ENCODE measurements at regions not wholly inside any gene's neighbourhood (a gene's known extent, or its start where the extent isn't known, plus 50 kb on each side); places are given as distances from the start of the nearest gene placed in this dataset.

GRCh38 chr13:39259371-39260140 is 221.3 kb downstream of the NHLRC3 start:
- H3K27ac Mint-ChIP-seq = no peak overlapping the region
- DNase-seq (no peak), ATAC-seq (peak; percentile 59)
- no peak overlapping the region for H3K4me3 Mint-ChIP-seq
- peaks cover 9% of the 10 kb centered on the region for H3K27me3 Mint-ChIP-seq
- no peaks in the 10 kb centered on the region for H3K36me3 Mint-ChIP-seq (ENCODE audit: low read depth)
- peaks cover 2% of the 10 kb centered on the region for H3K4me1 Mint-ChIP-seq
- no peaks in the 10 kb centered on the region for H3K9me3 ChIP-seq (ENCODE audit: control insufficient read depth, low read length, poor library complexity, severe bottlenecking)

DNA sequence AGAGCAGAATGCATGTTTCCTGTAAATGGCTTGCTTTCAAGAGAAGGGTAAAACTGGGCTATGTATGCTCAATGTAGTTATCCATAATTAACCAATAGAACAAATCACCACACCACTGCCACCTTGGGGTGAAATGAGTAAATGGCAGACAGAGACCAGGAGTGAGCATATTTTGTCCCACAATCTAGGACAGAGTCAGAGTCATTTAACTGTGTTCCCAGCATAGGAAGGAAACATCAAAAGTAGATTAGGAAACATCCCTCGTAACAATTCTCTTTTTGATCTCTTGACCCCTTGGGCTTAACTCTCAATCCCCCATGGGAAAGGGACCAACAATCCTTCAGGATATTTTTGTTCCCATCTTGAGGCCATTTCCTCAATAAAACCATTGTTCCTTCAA is 224.8 kb downstream of the NHLRC3 start:
- ATAC-seq = peak; percentile 54
- Mint-ChIP-seq H3K4me3 (no peak overlapping the region), H3K36me3 (ENCODE audit: low read depth) (no peaks in the 10 kb centered on the region), H3K4me1 (peaks cover 2% of the 10 kb centered on the region), H3K27me3 (peaks cover 19% of the 10 kb centered on the region), H3K27ac (no peak overlapping the region)
- H3K9me3 ChIP-seq (ENCODE audit: control insufficient read depth, low read length, poor library complexity, severe bottlenecking) = no peaks in the 10 kb centered on the region
- no peak for DNase-seq

DNA sequence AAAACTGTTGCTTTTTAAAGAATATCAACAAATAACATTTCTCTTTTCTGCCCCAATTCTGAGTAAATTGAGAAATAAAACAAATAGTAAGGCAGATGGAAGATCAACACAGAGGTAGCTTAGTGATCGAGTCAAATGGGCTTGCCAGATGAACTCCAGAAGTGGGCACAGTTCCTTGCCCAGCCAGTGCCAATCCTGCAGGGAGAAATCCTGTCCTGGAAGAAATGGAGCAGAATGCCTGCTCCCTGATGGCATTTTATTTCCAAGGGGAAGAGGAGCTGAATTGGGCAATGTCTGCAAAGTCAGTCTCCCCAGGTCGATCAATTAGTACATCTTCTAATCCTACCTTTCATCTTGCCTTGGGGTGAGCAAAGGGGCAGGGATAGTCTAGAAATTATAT is 225.3 kb downstream of the NHLRC3 start:
- peaks cover 2% of the 10 kb centered on the region for H3K4me1 Mint-ChIP-seq
- H3K4me3 Mint-ChIP-seq = no peak overlapping the region
- no peaks in the 10 kb centered on the region for H3K9me3 ChIP-seq (ENCODE audit: control insufficient read depth, low read length, poor library complexity, severe bottlenecking)
- DNase-seq = no peak
- peaks cover 24% of the 10 kb centered on the region for H3K27me3 Mint-ChIP-seq
- ATAC-seq = no peak
- H3K36me3 Mint-ChIP-seq (ENCODE audit: low read depth) = no peaks in the 10 kb centered on the region
- H3K27ac Mint-ChIP-seq = no peak overlapping the region

DNA sequence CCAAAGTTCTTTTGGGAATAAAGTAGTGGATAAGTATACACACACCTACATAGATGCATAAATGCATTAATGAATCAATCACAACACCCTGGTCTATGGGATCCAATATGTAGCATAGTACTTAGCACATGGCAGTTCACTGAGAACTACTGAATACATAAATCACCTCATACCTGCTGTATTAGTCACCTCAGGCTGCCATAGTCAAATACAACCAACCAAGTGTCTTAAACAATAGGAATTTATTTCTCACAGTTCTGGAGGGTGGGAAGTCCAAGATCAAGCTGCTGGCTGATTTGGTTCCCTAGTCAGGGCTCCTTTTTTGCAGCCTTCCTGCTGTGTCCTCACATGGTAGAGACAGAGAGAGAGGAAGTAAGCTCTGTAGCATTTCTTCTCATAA is 228.2 kb downstream of the NHLRC3 start:
- Mint-ChIP-seq H3K27ac (no peak overlapping the region), H3K27me3 (peaks cover 32% of the 10 kb centered on the region), H3K4me3 (no peak overlapping the region), H3K36me3 (ENCODE audit: low read depth) (no peaks in the 10 kb centered on the region), H3K4me1 (peaks cover 2% of the 10 kb centered on the region)
- no peak for DNase-seq
- no peaks in the 10 kb centered on the region for H3K9me3 ChIP-seq (ENCODE audit: control insufficient read depth, low read length, poor library complexity, severe bottlenecking)
- no peak for ATAC-seq

GRCh38 chr13:39268398-39268797 is 230.1 kb downstream of the NHLRC3 start:
- H3K4me1 Mint-ChIP-seq = no peaks in the 10 kb centered on the region
- H3K4me3 Mint-ChIP-seq = no peak overlapping the region
- H3K36me3 Mint-ChIP-seq (ENCODE audit: low read depth) = no peaks in the 10 kb centered on the region
- no peak for DNase-seq
- ATAC-seq = no peak
- H3K9me3 ChIP-seq (ENCODE audit: control insufficient read depth, low read length, poor library complexity, severe bottlenecking) = no peaks in the 10 kb centered on the region
- no peak overlapping the region for H3K27ac Mint-ChIP-seq
- peaks cover 28% of the 10 kb centered on the region for H3K27me3 Mint-ChIP-seq

- Mint-ChIP-seq H3K4me3 (no peak overlapping the region), H3K27me3 (peaks cover 27% of the 10 kb centered on the region), H3K27ac (no peak overlapping the region), H3K4me1 (no peaks in the 10 kb centered on the region), H3K36me3 (ENCODE audit: low read depth) (no peaks in the 10 kb centered on the region)
- no peaks in the 10 kb centered on the region for H3K9me3 ChIP-seq (ENCODE audit: control insufficient read depth, low read length, poor library complexity, severe bottlenecking)
- ATAC-seq (no peak), DNase-seq (no peak)
Measured at GRCh38 chr13:39269004-39269403, 230.7 kb downstream of the NHLRC3 start.

- ATAC-seq (no peak), DNase-seq (no peak)
- H3K27me3 Mint-ChIP-seq = peaks cover 24% of the 10 kb centered on the region
- H3K36me3 Mint-ChIP-seq (ENCODE audit: low read depth) = no peaks in the 10 kb centered on the region
- H3K4me1 Mint-ChIP-seq = no peaks in the 10 kb centered on the region
- H3K4me3 Mint-ChIP-seq = no peak overlapping the region
- H3K9me3 ChIP-seq (ENCODE audit: control insufficient read depth, low read length, poor library complexity, severe bottlenecking) = no peaks in the 10 kb centered on the region
- H3K27ac Mint-ChIP-seq = no peak overlapping the region
Measured at GRCh38 chr13:39269411-39269810, 231.2 kb downstream of the NHLRC3 start.

- ATAC-seq (no peak), DNase-seq (no peak)
- Mint-ChIP-seq H3K27ac (no peak overlapping the region), H3K27me3 (peaks cover 27% of the 10 kb centered on the region), H3K36me3 (ENCODE audit: low read depth) (no peaks in the 10 kb centered on the region), H3K4me1 (no peaks in the 10 kb centered on the region), H3K4me3 (no peak overlapping the region)
- H3K9me3 ChIP-seq (ENCODE audit: control insufficient read depth, low read length, poor library complexity, severe bottlenecking) = no peaks in the 10 kb centered on the region
Measured at GRCh38 chr13:39272994-39273393, 234.7 kb downstream of the NHLRC3 start.

- no peaks in the 10 kb centered on the region for H3K36me3 Mint-ChIP-seq (ENCODE audit: low read depth)
- no peak overlapping the region for H3K4me3 Mint-ChIP-seq
- no peak overlapping the region for H3K27ac Mint-ChIP-seq
- no peaks in the 10 kb centered on the region for H3K9me3 ChIP-seq (ENCODE audit: control insufficient read depth, low read length, poor library complexity, severe bottlenecking)
- H3K27me3 Mint-ChIP-seq = peaks cover 19% of the 10 kb centered on the region
- H3K4me1 Mint-ChIP-seq = no peaks in the 10 kb centered on the region
- DNase-seq = no peak
- no peak for ATAC-seq
Measured at GRCh38 chr13:39273953-39274738, 235.9 kb downstream of the NHLRC3 start.

- no peaks in the 10 kb centered on the region for H3K4me1 Mint-ChIP-seq
- H3K9me3 ChIP-seq (ENCODE audit: control insufficient read depth, low read length, poor library complexity, severe bottlenecking) = no peaks in the 10 kb centered on the region
Measured at GRCh38 chr13:39274739-39275325, 236.6 kb downstream of the NHLRC3 start.

DNA sequence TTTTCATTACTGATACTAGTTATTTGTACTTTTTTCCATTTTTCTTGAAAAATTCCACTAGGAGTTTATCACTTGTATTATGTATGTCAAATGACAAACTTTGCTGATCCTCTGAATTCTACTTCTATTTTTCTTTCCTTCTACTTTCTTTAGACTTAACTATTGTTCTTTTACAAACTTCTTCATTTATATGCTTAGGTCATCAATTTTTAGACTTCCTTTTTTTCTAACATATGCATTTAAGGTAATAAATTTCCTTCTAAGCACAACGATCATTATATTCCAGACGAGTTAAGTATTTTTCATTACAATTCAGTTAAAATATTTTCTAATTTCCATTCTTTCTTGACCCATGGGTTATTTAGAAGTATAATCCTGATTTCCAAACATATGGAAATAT is 240.8 kb downstream of the NHLRC3 start:
- H3K4me1 Mint-ChIP-seq = no peaks in the 10 kb centered on the region
- ATAC-seq = no peak

More at GRCh38 chr13:39274739-39275325, 236.6 kb downstream of the NHLRC3 start:
- Mint-ChIP-seq H3K4me3 (no peak overlapping the region), H3K27me3 (peaks cover 21% of the 10 kb centered on the region), H3K27ac (no peak overlapping the region), H3K36me3 (ENCODE audit: low read depth) (no peaks in the 10 kb centered on the region)
- ATAC-seq = no peak
- DNase-seq = no peak

DNA sequence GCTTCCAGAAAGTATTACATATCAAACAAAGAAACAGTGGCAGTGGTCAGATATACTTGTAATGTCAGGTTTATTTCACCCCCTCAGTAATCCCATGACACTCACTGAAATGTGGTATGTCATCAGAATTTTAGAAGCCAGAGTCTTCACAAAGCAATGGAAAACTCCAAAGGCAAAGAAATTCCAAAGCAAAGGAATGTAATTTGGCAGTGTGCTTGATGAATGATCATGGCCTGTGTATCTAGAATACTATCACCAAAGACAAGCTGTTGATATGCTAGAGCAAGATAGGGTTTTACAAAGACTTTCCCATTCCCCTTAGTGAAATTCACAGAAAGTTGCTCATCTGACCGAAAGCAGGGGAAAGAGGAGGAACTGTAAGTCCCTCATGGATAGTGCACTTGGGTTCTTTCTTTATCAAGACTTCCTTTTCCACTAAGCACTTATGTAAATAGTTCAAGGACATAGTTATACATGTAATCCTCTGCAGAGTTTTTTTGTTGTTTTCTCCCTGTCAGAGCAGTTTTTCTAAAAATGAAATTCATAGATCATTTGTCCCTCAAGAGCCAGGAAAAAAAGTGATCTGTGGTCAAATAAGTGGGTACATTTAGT is 243.4 kb downstream of the NHLRC3 start:
- Mint-ChIP-seq H3K4me3 (no peak overlapping the region), H3K27ac (no peak overlapping the region), H3K4me1 (no peaks in the 10 kb centered on the region), H3K36me3 (ENCODE audit: low read depth) (no peaks in the 10 kb centered on the region), H3K27me3 (peaks cover 47% of the 10 kb centered on the region)
- H3K9me3 ChIP-seq (ENCODE audit: control insufficient read depth, low read length, poor library complexity, severe bottlenecking) = no peaks in the 10 kb centered on the region
- no peak for ATAC-seq
- DNase-seq = no peak

More for the DNA sequence above, 240.8 kb downstream of the NHLRC3 start:
- H3K27ac Mint-ChIP-seq = no peak overlapping the region
- H3K27me3 Mint-ChIP-seq = peaks cover 51% of the 10 kb centered on the region
- DNase-seq = no peak
- H3K9me3 ChIP-seq (ENCODE audit: control insufficient read depth, low read length, poor library complexity, severe bottlenecking) = no peaks in the 10 kb centered on the region
- no peaks in the 10 kb centered on the region for H3K36me3 Mint-ChIP-seq (ENCODE audit: low read depth)
- H3K4me3 Mint-ChIP-seq = no peak overlapping the region

DNA sequence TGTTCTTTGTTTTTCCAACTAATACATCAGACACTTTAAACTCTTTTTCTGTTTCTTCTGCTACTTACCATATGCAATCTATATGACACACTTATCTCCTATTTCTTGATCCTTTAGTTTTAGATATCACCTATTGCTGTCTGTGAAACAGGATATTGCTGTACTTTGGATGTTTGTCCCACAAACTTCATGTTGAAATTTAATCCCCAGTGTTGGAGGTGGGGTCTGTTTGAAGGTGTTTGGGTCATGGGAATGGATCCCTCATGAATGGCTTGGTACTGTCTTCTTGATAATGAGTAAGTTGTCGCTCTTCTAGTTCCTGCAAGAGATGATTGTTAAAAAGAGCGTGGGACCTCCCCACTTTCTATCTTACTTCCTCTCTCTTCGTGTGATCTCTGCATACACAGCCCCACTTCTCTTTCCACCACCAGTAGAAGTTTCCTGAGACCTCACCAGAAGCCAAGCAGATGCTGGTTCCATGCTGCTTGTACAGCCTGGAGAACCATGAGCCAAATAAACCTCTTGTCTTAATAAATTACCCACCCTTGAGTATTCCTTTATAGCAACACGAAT is 244.2 kb downstream of the NHLRC3 start:
- no peaks in the 10 kb centered on the region for H3K36me3 Mint-ChIP-seq (ENCODE audit: low read depth)
- peaks cover 47% of the 10 kb centered on the region for H3K27me3 Mint-ChIP-seq
- no peaks in the 10 kb centered on the region for H3K9me3 ChIP-seq (ENCODE audit: control insufficient read depth, low read length, poor library complexity, severe bottlenecking)
- no peak overlapping the region for H3K27ac Mint-ChIP-seq
- ATAC-seq = no peak
- no peak overlapping the region for H3K4me3 Mint-ChIP-seq
- H3K4me1 Mint-ChIP-seq = no peaks in the 10 kb centered on the region
- DNase-seq = no peak
